OCI-LY1 (cell line): ENCODE measurements at regions not wholly inside any gene's neighbourhood (a gene's known extent, or its start where the extent isn't known, plus 50 kb on each side); places are given as distances from the start of the nearest gene placed in this dataset.

ENCODE experiments used
- EZH2 ChIP-seq: fragments of 200-600 bp; sonication (generic), shearing (Covaris generic); IDR thresholded peaks from 2 replicates; pipeline ENCODE4 v1.8.0; 2017; ENCODE audit warnings: borderline replicate concordance, mixed run types, mild to moderate bottlenecking, antibody characterized with exemption, low read length, moderate library complexity, mixed read lengths
- TF ChIP-seq, protein P1 (sequence below): fragments of 200-600 bp; sonication (generic), shearing (Covaris generic); IDR thresholded peaks from 2 replicates; pipeline ENCODE4 v1.5.1; 2017; ENCODE audit warnings: mild to moderate bottlenecking, antibody characterized with exemption, low read length, moderate library complexity, mixed read lengths

DNA sequence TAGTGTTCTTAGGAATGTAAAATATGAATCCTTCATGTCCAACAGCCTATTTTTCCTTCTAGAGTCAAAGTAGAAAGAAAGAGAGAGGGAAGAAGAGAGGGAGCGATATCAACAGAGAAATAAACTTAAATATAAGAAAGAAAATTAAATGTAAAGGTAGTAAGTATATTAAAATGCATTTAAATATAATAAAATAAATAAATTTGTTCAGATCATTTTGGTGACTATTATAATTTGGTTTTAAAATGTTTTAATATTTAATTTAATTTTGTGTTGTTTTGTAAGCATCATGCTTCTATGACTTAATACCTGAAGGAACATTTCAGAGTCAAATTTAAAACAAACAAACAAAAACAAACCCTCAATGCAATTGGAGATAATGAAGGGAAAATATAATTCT lies 405.2 kb upstream of the IRX1 start:
- TF ChIP-seq, protein P1, sequence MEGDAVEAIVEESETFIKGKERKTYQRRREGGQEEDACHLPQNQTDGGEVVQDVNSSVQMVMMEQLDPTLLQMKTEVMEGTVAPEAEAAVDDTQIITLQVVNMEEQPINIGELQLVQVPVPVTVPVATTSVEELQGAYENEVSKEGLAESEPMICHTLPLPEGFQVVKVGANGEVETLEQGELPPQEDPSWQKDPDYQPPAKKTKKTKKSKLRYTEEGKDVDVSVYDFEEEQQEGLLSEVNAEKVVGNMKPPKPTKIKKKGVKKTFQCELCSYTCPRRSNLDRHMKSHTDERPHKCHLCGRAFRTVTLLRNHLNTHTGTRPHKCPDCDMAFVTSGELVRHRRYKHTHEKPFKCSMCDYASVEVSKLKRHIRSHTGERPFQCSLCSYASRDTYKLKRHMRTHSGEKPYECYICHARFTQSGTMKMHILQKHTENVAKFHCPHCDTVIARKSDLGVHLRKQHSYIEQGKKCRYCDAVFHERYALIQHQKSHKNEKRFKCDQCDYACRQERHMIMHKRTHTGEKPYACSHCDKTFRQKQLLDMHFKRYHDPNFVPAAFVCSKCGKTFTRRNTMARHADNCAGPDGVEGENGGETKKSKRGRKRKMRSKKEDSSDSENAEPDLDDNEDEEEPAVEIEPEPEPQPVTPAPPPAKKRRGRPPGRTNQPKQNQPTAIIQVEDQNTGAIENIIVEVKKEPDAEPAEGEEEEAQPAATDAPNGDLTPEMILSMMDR = no peak
- no peak for TF ChIP-seq EZH2
